Astrocyte (in vitro differentiated cells and primary cell): ENCODE measurements at regions not wholly inside any gene's neighbourhood (a gene's known extent, or its start where the extent isn't known, plus 50 kb on each side); places are given as distances from the start of the nearest gene placed in this dataset.

ENCODE experiments used
- EZH2 ChIP-seq: IDR thresholded peaks from 2 replicates; pipeline ENCODE4 v1.6.1; 2012; ENCODE audit warnings: mild to moderate bottlenecking, low read length, inconsistent platforms; ENCODE audit not compliant: insufficient read depth
- TF ChIP-seq, protein P1 (sequence below): IDR thresholded peaks from 2 replicates; pipeline ENCODE4 v1.5.1; 2011; ENCODE audit warnings: low read depth, mild to moderate bottlenecking, inconsistent platforms, low read length, moderate library complexity; ENCODE audit not compliant: insufficient read depth

GRCh38 chr15:95874637-95875036 lies 455.9 kb upstream of the NR2F2 start:
- TF ChIP-seq, protein P1, sequence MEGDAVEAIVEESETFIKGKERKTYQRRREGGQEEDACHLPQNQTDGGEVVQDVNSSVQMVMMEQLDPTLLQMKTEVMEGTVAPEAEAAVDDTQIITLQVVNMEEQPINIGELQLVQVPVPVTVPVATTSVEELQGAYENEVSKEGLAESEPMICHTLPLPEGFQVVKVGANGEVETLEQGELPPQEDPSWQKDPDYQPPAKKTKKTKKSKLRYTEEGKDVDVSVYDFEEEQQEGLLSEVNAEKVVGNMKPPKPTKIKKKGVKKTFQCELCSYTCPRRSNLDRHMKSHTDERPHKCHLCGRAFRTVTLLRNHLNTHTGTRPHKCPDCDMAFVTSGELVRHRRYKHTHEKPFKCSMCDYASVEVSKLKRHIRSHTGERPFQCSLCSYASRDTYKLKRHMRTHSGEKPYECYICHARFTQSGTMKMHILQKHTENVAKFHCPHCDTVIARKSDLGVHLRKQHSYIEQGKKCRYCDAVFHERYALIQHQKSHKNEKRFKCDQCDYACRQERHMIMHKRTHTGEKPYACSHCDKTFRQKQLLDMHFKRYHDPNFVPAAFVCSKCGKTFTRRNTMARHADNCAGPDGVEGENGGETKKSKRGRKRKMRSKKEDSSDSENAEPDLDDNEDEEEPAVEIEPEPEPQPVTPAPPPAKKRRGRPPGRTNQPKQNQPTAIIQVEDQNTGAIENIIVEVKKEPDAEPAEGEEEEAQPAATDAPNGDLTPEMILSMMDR: no peak
- TF ChIP-seq EZH2: no peak
